Activated naive CD8-positive, alpha-beta T cell treated with anti-CD3 and anti-CD28 coated beads, Interleukin-2, amount 50 U/mL, for 16 hours (primary cell): ENCODE measurements at regions not wholly inside any gene's neighbourhood (a gene's known extent, or its start where the extent isn't known, plus 50 kb on each side); places are given as distances from the start of the nearest gene placed in this dataset.

ENCODE experiments used
- DNase-seq: peaks from one replicate; pipeline ENCODE4 v3.0.0-alpha.2; 2020; ENCODE audit warnings: low read depth, low spot score

- no peak for DNase-seq
Observed at GRCh38 chr2:42856106-42856860, 63.9 kb upstream of the HAAO start.

- no peak for DNase-seq
Observed at GRCh38 chr2:42855221-42855970, 63.0 kb upstream of the HAAO start.

- no peak for DNase-seq
Observed at GRCh38 chr2:42854207-42854818, 61.9 kb upstream of the HAAO start.

GRCh38 chr2:42853549-42854206 is 61.3 kb upstream of the HAAO start:
- DNase-seq = no peak

GRCh38 chr2:42852798-42853197 is 60.4 kb upstream of the HAAO start:
- DNase-seq = no peak

- DNase-seq = no peak
Observed at GRCh38 chr2:42851740-42852250, 59.4 kb upstream of the HAAO start.

- no peak for DNase-seq
Observed at GRCh38 chr2:42851186-42851585, 58.8 kb upstream of the HAAO start.

- no peak for DNase-seq
Observed at GRCh38 chr2:42850016-42850805, 57.8 kb upstream of the HAAO start.

- DNase-seq = no peak
Observed at GRCh38 chr2:42849311-42849710, 56.9 kb upstream of the HAAO start.

- DNase-seq = no peak
Observed at GRCh38 chr2:42848726-42849290, 56.4 kb upstream of the HAAO start.

- no peak for DNase-seq
Observed at GRCh38 chr2:42848265-42848664, 55.9 kb upstream of the HAAO start.

- DNase-seq = no peak
Observed at GRCh38 chr2:42847596-42848151, 55.3 kb upstream of the HAAO start.

- DNase-seq = no peak
Observed at GRCh38 chr2:42846932-42847595, 54.7 kb upstream of the HAAO start.

GRCh38 chr2:42846026-42846425 is 53.6 kb upstream of the HAAO start:
- DNase-seq = no peak

GRCh38 chr2:42844901-42845821 is 52.8 kb upstream of the HAAO start:
- DNase-seq = no peak

GRCh38 chr2:42844366-42844765 is 52.0 kb upstream of the HAAO start:
- no peak for DNase-seq

GRCh38 chr2:42843611-42844010 is 51.2 kb upstream of the HAAO start:
- DNase-seq = no peak

- DNase-seq = no peak
Observed at GRCh38 chr2:42843131-42843530, 50.7 kb upstream of the HAAO start.

- no peak for DNase-seq
Observed at GRCh38 chr2:42842466-42842865, 50.1 kb upstream of the HAAO start.
